ENCODE measurements at regions not wholly inside any gene's neighbourhood (a gene's known extent, or its start where the extent isn't known, plus 50 kb on each side); places are given as distances from the start of the nearest gene placed in this dataset.

DNA sequence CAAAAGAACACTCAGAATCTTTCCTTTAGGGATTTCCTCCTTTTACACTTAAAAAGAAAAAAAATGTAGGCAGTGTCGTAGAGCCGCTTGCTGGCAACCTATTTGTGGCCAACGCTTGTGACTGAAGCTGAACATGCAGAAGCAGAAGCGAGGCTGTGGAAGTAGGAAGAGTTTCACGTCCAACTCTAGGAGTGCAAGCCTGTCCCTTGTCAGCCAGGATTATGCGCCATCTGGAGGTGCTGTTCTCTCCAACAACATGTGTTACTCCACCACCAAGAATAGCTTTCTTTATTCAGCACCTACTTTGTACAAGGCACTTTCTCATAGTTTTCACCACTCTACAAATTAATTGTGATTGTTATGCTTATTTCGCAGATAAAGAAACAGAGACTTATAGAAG lies 223.2 kb upstream of the LMCD1 start:
- peak; percentile 7 for TF ChIP-seq CTCF (IDR thresholded peaks at IDR 0.05; ENCODE audit: insufficient read depth, low read length, poor library complexity, severe bottlenecking)
- no peaks in the 10 kb centered on the region for H3K36me3 ChIP-seq (ENCODE audit: control insufficient read depth, insufficient read depth, low read length)
- DNase-seq (ENCODE audit: extremely low read depth, insufficient read length), result no peak

GRCh38 chr3:8279476-8279875 lies 222.1 kb upstream of the LMCD1 start:
- Histone ChIP-seq H3K36me3 (ENCODE audit: control insufficient read depth, insufficient read depth, low read length) (no peaks in the 10 kb centered on the region), H3K27me3 (replicated peaks; ENCODE audit: control insufficient read depth, insufficient read depth, low read length) (no peaks in the 10 kb centered on the region), H3K4me3 (replicated peaks; ENCODE audit: low read depth, low read length) (no peak overlapping the region)
- no peak for TF ChIP-seq CTCF (IDR thresholded peaks at IDR 0.05; ENCODE audit: insufficient read depth, low read length, poor library complexity, severe bottlenecking)
- no peak for DNase-seq (ENCODE audit: extremely low read depth, insufficient read length)

More for the DNA sequence above, 223.2 kb upstream of the LMCD1 start:
- Histone ChIP-seq H3K27me3 (replicated peaks; ENCODE audit: control insufficient read depth, insufficient read depth, low read length) (no peaks in the 10 kb centered on the region), H3K4me3 (replicated peaks; ENCODE audit: low read depth, low read length) (no peak overlapping the region)

- no peak overlapping the region for H3K4me3 ChIP-seq (replicated peaks; ENCODE audit: low read depth, low read length)
- no peak for DNase-seq (ENCODE audit: extremely low read depth, insufficient read length)
- H3K36me3 ChIP-seq (ENCODE audit: control insufficient read depth, insufficient read depth, low read length), result no peaks in the 10 kb centered on the region
- TF ChIP-seq CTCF (IDR thresholded peaks at IDR 0.05; ENCODE audit: insufficient read depth, low read length, poor library complexity, severe bottlenecking), result no peak
- H3K27me3 ChIP-seq (replicated peaks; ENCODE audit: control insufficient read depth, insufficient read depth, low read length), result no peaks in the 10 kb centered on the region
Measured at GRCh38 chr3:8279886-8280550, 221.6 kb upstream of the LMCD1 start.

DNA sequence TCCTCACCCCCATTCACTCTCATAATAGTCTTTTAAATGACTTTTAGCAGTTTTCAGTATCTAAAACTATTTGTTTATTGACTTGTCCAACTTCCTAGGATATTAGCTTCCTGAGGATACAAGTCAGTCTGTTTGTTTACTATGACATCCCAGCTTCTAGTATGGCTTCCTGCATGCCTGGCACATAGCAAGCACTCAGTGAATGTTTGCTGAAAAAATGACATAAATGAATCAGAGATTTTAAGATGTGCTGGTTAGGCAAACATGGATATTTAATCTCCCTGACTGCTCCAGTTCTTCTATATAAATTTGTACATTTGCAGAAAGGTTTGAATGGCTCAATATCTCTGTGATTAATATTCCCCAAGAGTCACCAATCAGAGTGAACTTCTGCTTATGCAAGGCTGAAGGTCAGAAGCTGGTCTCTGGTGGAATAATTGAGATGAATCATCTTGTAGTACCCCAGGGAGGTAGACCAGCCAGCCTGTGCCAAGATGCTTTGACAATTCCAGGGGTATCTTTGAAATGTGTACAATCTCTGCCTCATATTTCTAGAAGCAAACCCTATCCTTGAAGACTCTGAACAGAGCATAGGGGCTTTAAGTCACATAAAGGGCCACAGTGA lies 219.0 kb upstream of the LMCD1 start:
- H3K36me3 ChIP-seq (ENCODE audit: control insufficient read depth, insufficient read depth, low read length), result no peaks in the 10 kb centered on the region
- no peak overlapping the region for H3K4me3 ChIP-seq (replicated peaks; ENCODE audit: low read depth, low read length)
- no peak for DNase-seq (ENCODE audit: extremely low read depth, insufficient read length)
- no peaks in the 10 kb centered on the region for H3K27me3 ChIP-seq (replicated peaks; ENCODE audit: control insufficient read depth, insufficient read depth, low read length)
- TF ChIP-seq CTCF (IDR thresholded peaks at IDR 0.05; ENCODE audit: insufficient read depth, low read length, poor library complexity, severe bottlenecking), result no peak

DNA sequence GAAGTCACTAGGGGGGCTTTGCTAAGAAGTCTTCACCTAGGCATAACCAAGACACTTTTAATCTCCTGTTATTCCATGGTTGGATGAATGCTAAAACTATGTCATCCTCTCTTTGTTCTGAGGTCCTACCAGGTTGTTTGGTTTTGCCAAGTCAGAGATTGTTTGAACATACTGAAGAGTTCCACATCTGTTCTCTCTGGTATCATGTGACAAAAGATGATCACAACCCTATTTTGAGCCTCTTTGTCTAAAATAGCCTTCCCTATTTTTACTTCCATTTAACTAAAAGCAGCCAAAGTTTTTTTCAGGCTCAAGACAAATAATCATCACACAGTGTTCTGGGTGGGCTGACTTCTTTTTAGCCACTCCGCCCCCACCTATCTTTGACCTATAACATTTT lies 218.4 kb upstream of the LMCD1 start:
- no peak overlapping the region for H3K4me3 ChIP-seq (replicated peaks; ENCODE audit: low read depth, low read length)
- H3K36me3 ChIP-seq (ENCODE audit: control insufficient read depth, insufficient read depth, low read length), result no peaks in the 10 kb centered on the region
- no peaks in the 10 kb centered on the region for H3K27me3 ChIP-seq (replicated peaks; ENCODE audit: control insufficient read depth, insufficient read depth, low read length)
- DNase-seq (ENCODE audit: extremely low read depth, insufficient read length), result no peak
- no peak for TF ChIP-seq CTCF (IDR thresholded peaks at IDR 0.05; ENCODE audit: insufficient read depth, low read length, poor library complexity, severe bottlenecking)
